NCI-H1694 (cell line): ENCODE measurements at regions not wholly inside any gene's neighbourhood (a gene's known extent, or its start where the extent isn't known, plus 50 kb on each side); places are given as distances from the start of the nearest gene placed in this dataset.
"Not testable (repeated sequence)": the region's sequence is repeated elsewhere in the genome, so short reads cannot be mapped to it uniquely, and the experiment has no call there.

Experiments
- DNase-seq: peaks from one replicate; lab custom pipeline; 2025; lab: John Stamatoyannopoulos, UW

DNA sequence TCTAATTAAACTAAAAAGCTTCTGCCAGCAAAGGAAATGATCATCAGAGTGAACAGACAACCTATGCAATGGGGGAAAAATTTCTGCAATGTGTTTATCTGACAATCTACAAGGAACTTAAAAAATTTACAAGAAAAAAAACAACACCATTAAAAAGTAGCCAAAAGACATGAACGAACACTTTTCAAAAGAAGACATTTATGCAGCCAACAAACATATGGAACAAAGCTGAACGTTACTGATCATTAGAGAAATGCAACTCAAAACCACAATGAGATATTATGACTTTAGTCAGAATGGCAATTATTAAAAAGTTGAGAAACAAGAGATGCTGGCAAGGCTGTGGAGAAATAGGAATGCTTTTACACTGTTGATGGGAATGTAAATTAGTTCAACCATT lies 530.4 kb upstream of the DAB2 start:
- DNase-seq, result no peak

- DNase-seq, result no peak
Measured at GRCh38 chr5:39951070-39951469, 526.3 kb upstream of the DAB2 start.

- DNase-seq, result peak; percentile 71
Measured at GRCh38 chr5:39948867-39949468, 524.2 kb upstream of the DAB2 start.

DNA sequence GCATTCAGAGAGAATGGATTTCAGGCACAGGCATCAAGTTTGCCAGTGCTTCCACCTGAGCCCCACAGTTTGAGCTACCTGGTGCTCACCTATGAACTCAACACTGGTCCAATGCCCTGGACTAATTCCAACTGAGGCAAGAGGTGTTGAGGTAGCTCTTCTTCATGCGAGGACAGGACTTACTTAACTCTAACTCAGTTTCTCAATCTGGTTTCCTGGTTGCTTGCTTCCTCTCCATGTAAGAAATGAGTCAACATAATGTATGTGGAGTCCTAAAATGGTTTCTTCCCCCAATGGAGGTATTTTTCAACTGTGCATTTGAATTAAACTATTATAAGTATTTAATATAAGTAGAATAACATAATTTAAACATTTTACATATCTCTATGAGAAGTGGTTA lies 523.6 kb upstream of the DAB2 start:
- DNase-seq, result no peak

GRCh38 chr5:39947657-39948056 lies 522.9 kb upstream of the DAB2 start:
- DNase-seq, result no peak

GRCh38 chr5:39946356-39947045 lies 521.7 kb upstream of the DAB2 start:
- no peak for DNase-seq

- no peak for DNase-seq
Measured at GRCh38 chr5:39945870-39946269, 521.1 kb upstream of the DAB2 start.

GRCh38 chr5:39943811-39944210 lies 519.0 kb upstream of the DAB2 start:
- no peak for DNase-seq

- DNase-seq, result no peak
Measured at GRCh38 chr5:39942606-39943005, 517.8 kb upstream of the DAB2 start.

DNA sequence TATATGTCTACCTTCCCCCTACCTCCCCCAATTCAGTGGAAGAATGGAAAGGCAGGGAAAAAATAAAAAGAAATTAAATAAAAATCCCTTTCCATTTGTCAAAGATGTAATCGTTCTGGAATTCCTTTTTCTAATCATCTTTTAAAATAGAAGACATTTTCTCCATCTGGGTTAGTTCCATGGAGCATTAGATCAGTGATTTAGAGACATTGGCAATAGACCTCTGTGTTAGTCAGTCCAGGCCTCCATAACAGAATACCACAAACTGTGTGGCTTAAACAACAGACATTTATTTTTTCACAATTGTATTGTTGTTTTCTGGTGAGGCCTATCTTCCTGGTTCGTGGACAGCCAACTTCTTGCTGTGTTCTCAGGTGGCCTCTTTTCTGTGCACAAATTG lies 516.6 kb upstream of the DAB2 start:
- no peak for DNase-seq

DNA sequence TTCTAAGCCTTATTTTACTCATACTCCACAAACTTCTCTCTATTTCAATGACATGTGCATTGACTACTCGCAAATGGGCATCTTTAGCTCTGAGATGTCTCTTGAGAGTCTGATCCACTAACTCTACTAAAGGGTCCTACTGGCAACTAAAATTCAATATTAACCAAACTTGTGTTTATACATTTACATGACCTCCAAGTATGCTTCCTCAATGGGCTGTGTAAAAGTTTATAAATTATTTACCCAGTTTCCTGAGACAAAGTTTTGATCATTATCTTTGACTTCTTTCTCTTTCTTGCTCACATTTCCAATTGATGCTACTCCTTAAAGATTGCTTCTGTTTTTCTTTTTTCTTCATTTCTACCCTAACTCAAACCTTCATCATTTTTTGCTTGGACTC lies 510.1 kb upstream of the DAB2 start:
- DNase-seq, result no peak

- DNase-seq, result no peak
Measured at GRCh38 chr5:39933061-39933460, 508.3 kb upstream of the DAB2 start.

GRCh38 chr5:39928709-39929108 lies 503.9 kb upstream of the DAB2 start:
- no peak for DNase-seq

DNA sequence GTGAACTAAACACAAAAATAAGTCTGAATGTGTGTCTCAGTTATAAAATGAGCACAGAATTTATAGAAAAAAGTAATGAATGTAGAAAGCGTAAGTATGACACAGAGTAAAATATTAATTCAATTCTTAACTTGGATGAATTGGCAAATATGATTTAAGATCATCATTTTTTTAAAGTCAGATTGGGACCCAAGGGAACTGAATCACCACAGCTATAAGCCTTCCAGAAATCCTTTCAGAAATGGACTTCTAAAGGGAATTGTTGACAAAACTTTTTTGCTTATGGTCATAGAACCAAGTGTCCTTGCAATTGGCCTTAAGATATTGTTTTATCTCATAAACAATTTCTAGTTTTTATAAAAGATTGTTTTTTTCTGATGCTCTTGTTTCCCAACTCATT lies 495.1 kb upstream of the DAB2 start:
- no peak for DNase-seq

GRCh38 chr5:39912906-39913305 lies 488.1 kb upstream of the DAB2 start:
- no peak for DNase-seq

GRCh38 chr5:39907267-39907951 lies 482.6 kb upstream of the DAB2 start:
- not testable (repeated sequence) for DNase-seq

DNA sequence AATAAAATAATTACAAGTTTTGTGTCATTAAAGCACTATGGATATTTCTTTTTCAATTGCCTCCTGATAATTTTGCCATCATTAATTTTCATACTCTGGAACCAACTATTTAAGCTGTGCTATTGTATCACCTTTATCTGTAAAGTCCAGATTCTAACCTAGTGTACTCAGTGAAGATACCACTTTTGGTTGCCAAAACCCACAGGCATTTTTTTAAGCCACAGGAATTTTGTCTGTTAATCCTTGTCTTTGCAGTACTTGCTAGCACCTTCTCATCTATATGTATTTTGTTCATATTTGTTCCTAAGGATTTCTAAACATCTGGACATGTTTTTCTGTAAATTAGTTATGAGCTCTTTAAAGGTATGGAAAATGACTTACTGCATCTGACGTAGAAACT lies 481.4 kb upstream of the DAB2 start:
- DNase-seq, result no peak

DNA sequence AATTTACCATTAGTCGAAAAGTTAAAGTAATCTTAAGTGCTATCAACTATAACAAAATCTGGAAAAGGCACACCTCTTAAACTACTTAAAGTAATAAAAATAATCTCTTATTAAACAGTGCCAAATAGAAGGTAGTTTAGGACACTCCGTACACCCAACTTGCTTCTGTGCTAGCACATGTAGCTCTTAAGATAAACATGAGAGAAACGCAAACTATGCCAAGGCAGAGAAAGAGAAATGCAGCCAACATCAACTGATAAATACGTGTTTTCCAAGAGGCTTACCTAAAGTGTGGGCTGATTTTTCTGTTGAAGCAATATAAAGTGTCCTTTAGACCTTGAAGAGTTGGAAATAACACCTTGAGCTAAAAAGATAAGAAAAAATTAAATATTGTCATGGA lies 480.6 kb upstream of the DAB2 start:
- no peak for DNase-seq

- no peak for DNase-seq
Measured at GRCh38 chr5:39902626-39903025, 477.8 kb upstream of the DAB2 start.

- DNase-seq, result no peak
Measured at GRCh38 chr5:39898731-39899130, 474.0 kb upstream of the DAB2 start.

DNA sequence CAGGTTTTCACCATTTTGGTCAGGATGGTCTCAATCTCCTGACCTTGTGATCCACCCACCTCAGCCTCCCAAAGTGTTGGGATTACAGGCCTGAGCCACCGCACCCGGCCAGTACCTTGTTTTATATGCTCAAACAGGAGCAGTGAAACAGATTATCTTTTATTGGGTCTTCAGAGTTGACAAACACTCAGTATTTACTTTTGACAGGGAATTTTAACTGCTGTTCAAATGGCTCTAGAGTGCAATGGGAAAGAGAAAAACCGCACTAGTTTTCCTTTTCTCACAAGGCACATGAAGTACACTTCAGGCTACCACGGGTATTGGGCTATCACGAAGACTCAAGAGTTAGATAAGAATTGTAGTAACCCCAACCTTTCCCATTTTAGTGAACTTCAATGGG lies 471.9 kb upstream of the DAB2 start:
- no peak for DNase-seq

- DNase-seq, result no peak
Measured at GRCh38 chr5:39896104-39896503, 471.3 kb upstream of the DAB2 start.

DNA sequence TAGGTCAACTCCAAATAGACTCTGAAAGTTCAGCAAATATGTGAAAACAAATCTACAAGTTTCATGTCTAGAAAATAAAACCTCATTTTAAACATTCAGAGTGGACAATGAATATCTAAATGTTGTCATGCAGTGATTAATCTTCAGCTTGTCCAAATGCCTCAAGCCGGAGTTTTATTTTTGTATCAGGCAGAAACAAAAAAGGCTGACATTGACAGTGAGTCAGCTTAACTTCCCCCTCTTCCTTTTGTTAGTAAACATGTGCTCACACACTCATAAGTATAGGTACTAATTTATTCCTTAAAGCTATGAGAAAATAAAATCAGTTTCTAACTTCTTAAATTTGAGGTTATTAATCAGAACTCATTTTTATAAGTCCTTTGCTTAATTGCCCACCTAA lies 467.9 kb upstream of the DAB2 start:
- DNase-seq, result no peak

- no peak for DNase-seq
Measured at GRCh38 chr5:39891376-39891775, 466.6 kb upstream of the DAB2 start.
